GM18858 (cell line): ENCODE measurements at regions not wholly inside any gene's neighbourhood (a gene's known extent, or its start where the extent isn't known, plus 50 kb on each side); places are given as distances from the start of the nearest gene placed in this dataset.
"Not testable (repeated sequence)": the region's sequence is repeated elsewhere in the genome, so short reads cannot be mapped to it uniquely, and the experiment has no call there.

ENCODE experiments used
- ATAC-seq: cut with Tn5 transposase; IDR thresholded peaks from one replicate; pipeline ENCODE4 v1.9.1; 2021; ENCODE audit not compliant: unreplicated experiment

GRCh38 chr5:86671536-86671935 lies 53.8 kb downstream of the COX7C start:
- ATAC-seq: no peak

- no peak for ATAC-seq
Measured at GRCh38 chr5:86674069-86674468, 56.3 kb downstream of the COX7C start.

- ATAC-seq: no peak
Measured at GRCh38 chr5:86675311-86675710, 57.6 kb downstream of the COX7C start.

DNA sequence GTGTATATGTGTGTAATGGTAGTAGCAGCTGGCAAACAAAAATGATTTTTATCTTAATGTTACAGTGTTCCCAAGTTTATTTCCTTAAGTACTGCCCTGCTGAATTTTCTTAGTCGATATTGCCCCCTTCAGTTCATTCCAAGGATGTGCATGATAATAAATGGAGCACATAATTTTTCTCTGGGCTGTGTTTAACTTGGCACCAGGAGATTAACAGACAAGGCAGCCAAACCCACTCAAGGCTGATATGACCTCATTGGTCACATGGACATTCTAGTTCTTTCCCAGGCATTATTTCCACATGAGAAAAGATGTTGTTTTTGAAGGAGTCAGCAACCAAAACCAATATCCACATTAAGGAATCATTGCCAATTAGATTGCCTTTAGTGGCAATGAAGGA lies 61.8 kb downstream of the COX7C start:
- ATAC-seq: peak; percentile 51

GRCh38 chr5:86679949-86680348 lies 62.2 kb downstream of the COX7C start:
- no peak for ATAC-seq

- ATAC-seq: no peak
Measured at GRCh38 chr5:86684222-86684621, 66.5 kb downstream of the COX7C start.

DNA sequence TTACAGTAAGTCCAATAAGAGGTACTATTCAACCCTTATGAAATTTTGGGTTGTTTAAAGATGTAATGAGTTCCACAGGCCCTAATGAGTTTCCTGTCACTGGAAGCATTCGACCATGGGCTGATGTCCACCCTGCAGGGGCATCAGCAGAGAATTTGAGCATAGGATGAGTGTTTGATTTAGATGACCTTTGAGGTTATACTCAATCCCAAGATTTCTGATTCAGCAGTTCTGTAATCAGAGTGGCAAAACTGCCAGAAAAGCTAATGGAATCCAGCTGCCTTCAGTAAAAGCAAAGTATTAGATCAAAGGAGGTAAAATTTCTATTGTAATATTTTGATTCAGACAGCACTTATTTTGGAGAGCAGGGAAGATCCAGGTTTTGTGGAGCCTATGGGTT lies 68.3 kb downstream of the COX7C start:
- ATAC-seq: no peak

GRCh38 chr5:86688406-86688805 lies 70.7 kb downstream of the COX7C start:
- ATAC-seq: no peak

DNA sequence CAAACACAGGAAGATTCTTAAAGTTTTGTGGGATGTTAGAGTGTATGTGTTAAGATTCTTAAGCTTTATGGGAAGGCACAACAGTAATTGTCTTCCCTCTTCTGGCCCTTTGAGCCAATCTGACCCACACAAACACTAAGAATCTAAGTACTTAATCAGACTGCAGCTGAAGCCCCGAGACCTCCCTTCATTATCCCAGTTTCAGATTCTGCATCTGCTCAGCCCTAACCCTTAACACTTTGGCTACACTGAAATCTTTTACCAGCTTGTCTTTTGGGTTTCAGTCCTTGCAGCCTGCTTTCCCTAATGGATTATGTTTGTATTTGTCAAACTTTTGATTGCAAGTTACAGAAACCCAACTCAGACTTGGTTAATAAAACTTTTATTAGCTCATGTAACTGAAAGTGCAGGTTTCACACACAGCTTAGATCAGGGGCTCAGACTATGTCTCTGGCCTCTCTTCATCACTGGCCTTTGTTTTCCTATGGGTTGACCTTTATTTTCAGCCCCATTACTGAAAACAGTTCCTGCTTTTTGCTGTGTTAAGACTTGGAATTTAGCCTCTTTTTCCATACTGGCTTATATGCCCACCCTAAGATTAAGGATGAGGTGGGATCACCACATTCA lies 71.5 kb downstream of the COX7C start:
- no peak for ATAC-seq

DNA sequence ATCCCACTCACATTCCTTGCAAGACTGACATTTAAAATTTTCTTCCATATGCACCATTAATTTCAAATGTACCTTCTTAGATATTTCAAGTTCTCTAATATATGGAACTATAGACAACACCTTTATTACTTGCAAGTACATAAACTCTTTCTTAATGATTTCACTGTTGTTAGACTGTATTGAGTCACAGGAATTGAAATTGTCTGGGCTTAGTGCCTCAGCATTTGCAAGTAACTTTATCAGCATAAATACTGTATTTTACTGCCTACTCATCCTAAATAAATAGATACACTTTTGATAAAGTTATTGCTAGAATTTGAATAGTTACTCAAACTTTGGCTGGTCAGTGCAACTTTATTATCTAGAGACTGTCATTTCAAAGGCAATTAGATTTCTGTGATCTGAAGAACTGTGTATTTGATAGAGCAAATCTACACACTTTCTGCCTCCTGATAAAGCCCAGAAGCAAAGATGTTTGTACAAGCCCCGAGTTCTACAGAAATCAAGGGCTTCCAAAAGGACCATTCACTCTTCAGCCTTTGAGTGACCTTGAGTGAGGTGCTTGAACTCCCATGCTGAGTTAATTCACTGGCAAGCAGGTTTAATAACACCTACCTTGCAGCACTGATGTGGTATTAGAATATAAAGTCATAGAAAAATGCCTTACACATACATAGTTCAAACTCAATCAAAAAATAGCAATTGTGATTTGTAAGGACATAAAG lies 91.6 kb downstream of the COX7C start:
- ATAC-seq: no peak

DNA sequence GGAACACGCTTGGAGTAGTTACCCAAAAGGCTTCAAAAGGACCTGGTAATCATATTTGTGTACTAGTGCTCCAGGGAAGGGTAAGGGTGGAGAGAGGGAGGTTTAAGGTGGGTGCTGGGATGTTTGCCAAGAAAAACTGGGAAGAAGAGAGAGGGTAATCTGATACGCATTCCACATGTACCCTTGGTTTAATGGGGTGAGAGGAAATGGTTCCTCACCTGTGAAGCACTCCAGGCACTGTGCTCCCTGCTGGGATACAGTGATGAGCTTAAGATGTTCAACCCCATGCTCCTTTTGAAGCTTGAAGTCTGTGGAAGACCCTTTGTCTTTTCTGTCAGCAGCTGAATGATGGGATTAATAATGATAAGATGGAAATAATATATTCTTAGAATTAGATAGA lies 98.4 kb downstream of the COX7C start:
- no peak for ATAC-seq

DNA sequence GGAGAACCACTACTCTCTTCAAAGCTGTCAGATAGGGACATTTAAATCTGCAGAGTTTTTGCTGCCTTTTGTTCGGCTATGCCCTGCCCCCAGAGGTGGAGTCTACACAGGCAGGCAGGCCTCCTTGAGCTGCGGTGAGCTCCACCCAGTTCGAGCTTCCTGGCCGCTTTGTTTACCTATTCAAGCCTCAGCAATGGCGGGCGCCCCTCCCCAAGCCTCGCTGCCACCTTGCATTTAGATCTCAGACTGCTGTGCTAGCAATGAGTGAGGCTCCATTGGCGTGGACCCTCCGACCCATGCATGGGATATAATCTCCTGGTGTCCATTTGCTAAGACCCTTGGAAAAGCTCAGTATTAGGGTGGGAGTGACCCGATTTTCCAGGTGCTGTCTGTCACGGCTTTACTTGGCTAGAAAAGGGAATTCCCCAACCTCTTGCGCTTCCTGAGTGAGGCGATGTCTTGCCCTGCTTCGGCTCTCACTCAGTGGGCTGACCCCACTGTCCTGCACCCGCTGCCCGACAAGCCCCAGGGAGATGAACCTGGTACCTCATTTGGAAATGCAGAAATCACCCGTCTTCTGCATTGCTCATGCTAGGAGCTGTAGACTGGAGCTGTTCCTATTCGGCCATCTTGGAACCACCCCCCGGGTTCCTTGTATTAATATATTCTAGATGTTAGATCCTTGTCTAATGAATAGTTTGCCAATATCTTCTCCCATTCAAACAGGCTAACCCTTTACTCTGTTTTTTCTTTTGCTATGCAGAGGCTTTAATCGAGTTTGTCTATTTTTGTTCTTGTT lies 113.8 kb downstream of the COX7C start:
- not testable (repeated sequence) for ATAC-seq

DNA sequence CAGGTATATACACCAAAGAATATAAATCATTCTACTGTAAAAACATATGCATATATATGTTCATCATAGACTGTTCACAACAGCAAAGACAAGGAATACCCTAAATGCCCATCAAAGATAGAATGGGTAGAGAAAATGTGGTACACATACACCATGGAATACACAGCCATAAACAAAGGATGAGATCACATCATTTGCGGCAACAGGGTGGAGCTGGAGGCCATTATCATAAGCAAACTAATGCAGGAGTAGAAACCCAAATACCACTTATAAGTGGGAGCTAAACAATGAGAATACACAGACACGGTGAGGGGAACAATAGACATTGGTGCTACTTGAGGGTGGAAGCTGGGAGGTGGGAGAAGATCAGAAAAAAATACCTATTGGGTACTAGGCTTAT lies 117.6 kb downstream of the COX7C start:
- ATAC-seq: no peak

DNA sequence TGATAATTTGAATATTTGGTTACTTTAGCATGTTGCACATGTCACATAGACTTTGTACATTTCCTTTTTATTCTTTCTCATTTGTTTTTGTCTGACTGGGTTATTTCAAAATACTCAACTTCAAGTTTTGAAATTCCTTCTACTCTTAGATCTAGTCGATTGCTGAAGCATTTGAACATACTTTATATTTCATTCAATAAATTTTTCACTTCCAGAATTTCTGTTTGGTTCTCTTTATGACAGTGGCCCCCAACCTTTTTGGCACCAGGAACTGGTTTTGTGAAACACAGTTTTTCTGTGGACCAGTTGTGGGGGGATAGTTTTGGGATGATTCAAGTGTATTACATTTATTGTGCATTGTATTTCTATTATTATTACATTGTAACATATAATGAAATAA lies 119.8 kb downstream of the COX7C start:
- ATAC-seq: no peak

- no peak for ATAC-seq
Measured at GRCh38 chr5:86748538-86749105, 130.9 kb downstream of the COX7C start.

- no peak for ATAC-seq
Measured at GRCh38 chr5:86749841-86750240, 132.1 kb downstream of the COX7C start.

GRCh38 chr5:86756839-86757238 lies 139.1 kb downstream of the COX7C start:
- no peak for ATAC-seq

GRCh38 chr5:86757824-86758223 lies 140.1 kb downstream of the COX7C start:
- ATAC-seq: no peak

GRCh38 chr5:86760661-86761060 lies 142.9 kb downstream of the COX7C start:
- no peak for ATAC-seq

GRCh38 chr5:86763929-86764328 lies 146.2 kb downstream of the COX7C start:
- no peak for ATAC-seq

- ATAC-seq: no peak
Measured at GRCh38 chr5:86765778-86766502, 148.2 kb downstream of the COX7C start.
